ENCODE measurements at regions not wholly inside any gene's neighbourhood (a gene's known extent, or its start where the extent isn't known, plus 50 kb on each side); places are given as distances from the start of the nearest gene placed in this dataset.

DNA sequence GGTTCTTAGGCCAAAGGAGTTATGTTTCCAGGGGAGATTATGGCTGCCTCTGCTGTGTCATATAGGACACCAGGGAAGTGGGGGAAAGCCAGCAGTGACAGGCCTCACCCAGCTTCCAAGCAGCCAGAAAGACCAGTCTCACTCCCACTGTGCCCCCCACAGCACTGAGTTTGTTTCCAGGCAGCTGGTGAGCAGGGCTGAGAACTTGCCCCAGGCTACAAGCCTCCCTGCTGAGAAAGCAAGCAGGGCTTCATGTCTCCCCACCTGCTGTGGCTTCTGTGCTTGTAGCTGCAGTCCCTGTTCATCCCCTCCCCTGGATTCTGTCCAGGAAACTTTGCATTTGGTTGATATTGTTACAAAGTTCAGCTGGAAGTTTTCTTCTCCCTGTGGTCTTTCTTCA, 376.3 kb downstream of the PDCD6IP start:
- TF ChIP-seq, protein P1, sequence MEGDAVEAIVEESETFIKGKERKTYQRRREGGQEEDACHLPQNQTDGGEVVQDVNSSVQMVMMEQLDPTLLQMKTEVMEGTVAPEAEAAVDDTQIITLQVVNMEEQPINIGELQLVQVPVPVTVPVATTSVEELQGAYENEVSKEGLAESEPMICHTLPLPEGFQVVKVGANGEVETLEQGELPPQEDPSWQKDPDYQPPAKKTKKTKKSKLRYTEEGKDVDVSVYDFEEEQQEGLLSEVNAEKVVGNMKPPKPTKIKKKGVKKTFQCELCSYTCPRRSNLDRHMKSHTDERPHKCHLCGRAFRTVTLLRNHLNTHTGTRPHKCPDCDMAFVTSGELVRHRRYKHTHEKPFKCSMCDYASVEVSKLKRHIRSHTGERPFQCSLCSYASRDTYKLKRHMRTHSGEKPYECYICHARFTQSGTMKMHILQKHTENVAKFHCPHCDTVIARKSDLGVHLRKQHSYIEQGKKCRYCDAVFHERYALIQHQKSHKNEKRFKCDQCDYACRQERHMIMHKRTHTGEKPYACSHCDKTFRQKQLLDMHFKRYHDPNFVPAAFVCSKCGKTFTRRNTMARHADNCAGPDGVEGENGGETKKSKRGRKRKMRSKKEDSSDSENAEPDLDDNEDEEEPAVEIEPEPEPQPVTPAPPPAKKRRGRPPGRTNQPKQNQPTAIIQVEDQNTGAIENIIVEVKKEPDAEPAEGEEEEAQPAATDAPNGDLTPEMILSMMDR (IDR thresholded peaks at IDR 0.05; ENCODE audit: low read depth, low read length) = no peak
- no peak for DNase-seq (ENCODE audit: low read depth in 2 of 2)

DNA sequence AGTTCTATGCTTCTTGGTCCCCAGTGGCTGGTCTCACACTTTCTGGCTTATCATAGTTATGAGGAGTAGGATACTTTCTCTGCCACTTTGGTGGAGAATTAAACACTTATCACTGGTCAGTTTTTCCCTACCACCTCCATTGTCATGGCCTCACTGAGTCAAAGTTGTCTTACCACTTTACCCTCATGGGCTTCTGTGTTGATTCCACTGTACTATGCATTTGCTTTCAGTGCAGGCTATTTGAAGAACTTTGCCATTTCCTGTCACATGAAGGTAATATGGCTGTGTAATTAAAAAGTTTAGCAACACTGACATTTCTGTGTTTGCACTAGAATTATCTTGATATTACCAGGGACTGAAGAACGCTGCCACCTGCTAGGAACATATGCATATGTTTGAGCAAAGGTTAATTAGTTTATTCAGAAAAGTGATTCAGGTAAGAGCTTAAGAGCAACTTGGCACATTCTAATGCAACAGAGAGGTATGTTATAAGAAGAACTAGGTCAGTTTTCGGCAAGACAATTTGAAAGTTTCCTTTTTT, 377.3 kb downstream of the PDCD6IP start:
- no peak for DNase-seq (ENCODE audit: low read depth in 2 of 2)
- TF ChIP-seq, protein P1 (IDR thresholded peaks at IDR 0.05; ENCODE audit: low read depth, low read length) = no peak
- H3K4me3 ChIP-seq (replicated peaks in 1 of 2; ENCODE audit: low read depth in 2 of 2, low read length in 2 of 2) = no peak overlapping the region

More for the DNA sequence above, 376.3 kb downstream of the PDCD6IP start:
- H3K4me3 ChIP-seq (replicated peaks in 1 of 2; ENCODE audit: low read depth in 2 of 2, low read length in 2 of 2) = no peak overlapping the region

DNA sequence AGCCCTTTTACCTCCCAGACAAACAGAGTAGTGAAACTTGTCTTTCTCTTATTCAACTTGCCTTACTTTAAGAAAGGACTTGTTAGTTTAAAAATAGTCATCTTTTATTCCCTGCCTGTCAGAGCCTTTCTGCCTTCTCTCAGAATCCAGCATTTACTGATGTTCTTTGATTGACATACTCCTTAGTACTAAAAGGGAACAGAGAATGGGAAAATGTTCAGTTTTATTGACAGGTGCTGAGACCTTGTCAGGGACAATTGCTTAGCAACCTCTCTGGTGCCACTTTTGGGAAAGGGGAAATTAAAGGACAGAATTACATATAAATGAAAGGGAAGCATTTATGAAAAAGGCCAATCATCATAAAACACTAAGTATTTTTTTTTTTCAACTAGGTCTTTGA, 378.3 kb downstream of the PDCD6IP start:
- H3K4me3 ChIP-seq (replicated peaks in 1 of 2; ENCODE audit: low read depth in 2 of 2, low read length in 2 of 2) = no peak overlapping the region
- TF ChIP-seq, protein P1 (IDR thresholded peaks at IDR 0.05; ENCODE audit: low read depth, low read length) = no peak

DNA sequence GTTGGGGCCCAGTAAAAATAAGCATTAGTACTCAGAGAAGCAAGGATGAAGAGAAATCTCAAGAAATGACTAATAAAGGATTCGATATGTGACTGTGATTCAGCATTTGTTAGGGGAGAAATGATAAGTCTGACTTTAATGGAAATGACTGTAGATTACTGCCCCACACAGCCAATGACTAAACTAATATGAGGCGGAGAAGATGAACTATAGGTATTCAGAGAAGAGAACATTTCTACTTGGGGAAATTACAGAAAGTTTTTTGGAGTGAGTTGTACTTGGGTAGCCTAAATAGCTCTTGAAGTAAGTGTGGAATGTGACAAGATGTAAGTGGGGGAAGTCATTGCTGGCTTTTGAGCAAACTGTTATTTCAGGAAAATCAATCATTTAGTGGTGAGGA, 380.0 kb downstream of the PDCD6IP start:
- H3K4me3 ChIP-seq (replicated peaks in 1 of 2; ENCODE audit: low read depth in 2 of 2, low read length in 2 of 2) = no peak overlapping the region
- TF ChIP-seq, protein P1 (IDR thresholded peaks at IDR 0.05; ENCODE audit: low read depth, low read length) = no peak
- peak in 1 of 2 donors; percentile 53 for DNase-seq (ENCODE audit: low read depth in 2 of 2)

More for the DNA sequence above, 378.3 kb downstream of the PDCD6IP start:
- no peak for DNase-seq (ENCODE audit: low read depth in 2 of 2)

DNA sequence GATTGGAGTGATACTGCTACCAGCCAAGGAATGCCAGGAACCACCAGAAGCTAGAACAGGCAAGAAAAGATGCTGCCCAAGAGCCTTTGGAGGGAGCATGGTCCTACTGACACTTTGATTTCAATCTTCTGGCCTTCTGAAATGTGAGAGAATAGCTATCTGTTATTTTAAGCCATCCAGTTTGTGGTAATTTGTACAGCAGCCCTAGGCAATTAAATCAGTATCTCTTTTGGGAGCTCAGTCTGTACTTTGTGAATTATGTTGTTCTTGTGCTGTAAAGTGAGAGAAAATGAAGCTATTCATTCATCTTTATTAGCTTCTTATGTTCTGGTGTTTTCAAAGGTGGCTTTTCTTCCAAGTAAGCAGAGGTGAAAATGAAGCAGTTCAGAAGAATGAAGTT, 381.3 kb downstream of the PDCD6IP start:
- H3K4me3 ChIP-seq (replicated peaks in 1 of 2; ENCODE audit: low read depth in 2 of 2, low read length in 2 of 2) = no peak overlapping the region
- TF ChIP-seq, protein P1 (IDR thresholded peaks at IDR 0.05; ENCODE audit: low read depth, low read length) = no peak
- no peak for DNase-seq (ENCODE audit: low read depth in 2 of 2)

DNA sequence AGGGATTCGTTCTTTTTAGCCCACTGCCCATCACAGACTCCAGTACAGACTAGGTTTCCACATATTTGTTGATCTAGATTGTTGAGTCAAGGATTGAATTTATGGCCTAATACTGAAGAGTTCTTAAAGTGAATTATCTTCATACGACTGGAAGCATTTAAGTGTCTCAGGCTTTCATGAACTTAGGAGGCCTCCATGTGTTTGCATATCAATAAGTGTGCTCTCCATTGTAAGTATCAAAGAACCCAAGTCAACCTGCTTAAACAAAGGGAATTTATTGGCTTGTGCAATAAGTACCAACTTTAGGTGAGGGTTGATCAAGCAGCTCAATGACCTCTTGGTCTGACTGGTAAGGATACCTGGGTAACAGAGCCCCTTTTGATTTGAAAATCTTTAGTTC, 382.1 kb downstream of the PDCD6IP start:
- H3K4me3 ChIP-seq (replicated peaks in 1 of 2; ENCODE audit: low read depth in 2 of 2, low read length in 2 of 2) = no peak overlapping the region
- TF ChIP-seq, protein P1 (IDR thresholded peaks at IDR 0.05; ENCODE audit: low read depth, low read length) = no peak
- DNase-seq (ENCODE audit: low read depth in 2 of 2) = no peak

DNA sequence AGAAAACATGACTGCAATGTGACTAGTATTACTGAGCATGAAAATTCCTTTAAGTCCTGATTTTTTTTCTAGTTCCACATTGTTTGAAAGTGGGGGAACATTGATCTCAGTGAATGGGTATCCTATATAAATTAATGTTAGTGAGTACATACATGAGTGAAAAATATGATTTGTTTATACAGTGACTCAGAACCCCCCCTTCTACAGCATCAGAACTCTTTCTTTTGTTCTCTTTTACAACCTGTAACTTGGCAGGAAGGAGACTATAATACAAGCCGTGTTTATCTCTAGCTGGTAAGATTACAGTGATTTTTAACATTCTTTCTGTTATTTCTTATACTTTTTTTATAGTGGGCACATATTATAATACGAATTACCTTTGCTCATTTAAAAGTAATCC, 384.7 kb downstream of the PDCD6IP start:
- no peak overlapping the region for H3K4me3 ChIP-seq (replicated peaks in 1 of 2; ENCODE audit: low read depth in 2 of 2, low read length in 2 of 2)
- TF ChIP-seq, protein P1 (IDR thresholded peaks at IDR 0.05; ENCODE audit: low read depth, low read length) = no peak
- DNase-seq (ENCODE audit: low read depth in 2 of 2) = no peak
